NCI-H1436 (cell line): ENCODE measurements at regions not wholly inside any gene's neighbourhood (a gene's known extent, or its start where the extent isn't known, plus 50 kb on each side); places are given as distances from the start of the nearest gene placed in this dataset.
"Not testable (repeated sequence)": the region's sequence is repeated elsewhere in the genome, so short reads cannot be mapped to it uniquely, and the experiment has no call there.

Experiments used
- DNase-seq: peaks from one replicate; lab custom pipeline; 2025; lab: John Stamatoyannopoulos, UW

DNA sequence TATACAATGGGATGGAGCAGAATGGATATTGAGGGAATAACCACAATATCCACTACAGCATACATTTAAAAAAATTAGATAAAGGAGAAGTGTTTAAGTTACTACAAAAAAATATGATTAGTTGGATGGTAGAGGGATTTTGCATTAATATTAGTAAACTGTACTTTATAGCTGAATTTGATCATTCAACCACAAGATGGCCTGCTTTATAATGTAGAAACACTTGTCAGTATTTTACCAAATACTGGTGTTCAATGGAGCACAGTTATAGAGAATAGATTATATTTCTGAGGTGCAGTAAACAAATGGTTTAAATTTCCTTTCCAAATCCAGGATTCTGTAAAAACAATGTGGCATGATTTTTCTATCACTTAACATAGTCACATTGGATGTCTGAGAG lies 818.8 kb upstream of the CHORDC1 start:
- DNase-seq = no peak

DNA sequence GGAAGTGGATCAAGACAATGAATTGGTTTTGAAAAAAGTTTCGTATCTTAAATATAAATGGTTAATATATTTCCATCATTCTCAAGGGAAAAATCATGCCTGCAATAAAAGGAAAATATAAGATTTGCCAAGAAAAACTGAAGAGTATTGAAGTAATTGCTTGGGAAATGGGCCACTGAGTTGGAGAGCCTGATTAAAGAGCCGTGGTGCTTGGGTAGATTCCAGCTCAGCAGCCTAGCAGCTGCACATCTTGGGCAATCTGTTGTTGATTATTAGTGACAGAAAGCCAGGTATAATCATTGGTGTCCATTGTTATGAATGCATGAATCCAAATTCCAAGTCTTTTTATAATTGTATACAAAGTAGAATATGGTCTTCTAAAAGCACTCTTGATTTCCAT lies 800.9 kb upstream of the CHORDC1 start:
- DNase-seq = no peak

GRCh38 chr11:91011503-91011902 lies 788.7 kb upstream of the CHORDC1 start:
- no peak for DNase-seq

GRCh38 chr11:91005458-91005857 lies 782.6 kb upstream of the CHORDC1 start:
- no peak for DNase-seq

DNA sequence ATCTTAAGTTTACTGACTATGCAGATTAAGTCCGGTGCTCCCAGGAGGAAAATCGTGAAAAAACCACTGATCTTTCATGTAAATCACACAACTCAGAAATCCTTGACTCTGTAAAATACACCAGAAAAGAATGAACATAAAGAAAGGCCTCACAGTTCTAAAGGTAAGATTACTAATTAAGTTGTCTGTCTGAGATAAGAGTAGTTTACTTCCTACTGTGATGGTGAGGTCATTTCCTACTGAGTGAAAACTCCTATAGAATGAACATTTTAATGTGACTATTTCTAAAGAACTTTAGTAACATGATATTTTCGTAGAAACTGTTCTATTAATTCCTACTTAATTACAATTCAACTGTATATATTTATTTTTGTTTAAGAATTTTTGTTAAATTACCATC lies 774.4 kb upstream of the CHORDC1 start:
- DNase-seq = no peak

DNA sequence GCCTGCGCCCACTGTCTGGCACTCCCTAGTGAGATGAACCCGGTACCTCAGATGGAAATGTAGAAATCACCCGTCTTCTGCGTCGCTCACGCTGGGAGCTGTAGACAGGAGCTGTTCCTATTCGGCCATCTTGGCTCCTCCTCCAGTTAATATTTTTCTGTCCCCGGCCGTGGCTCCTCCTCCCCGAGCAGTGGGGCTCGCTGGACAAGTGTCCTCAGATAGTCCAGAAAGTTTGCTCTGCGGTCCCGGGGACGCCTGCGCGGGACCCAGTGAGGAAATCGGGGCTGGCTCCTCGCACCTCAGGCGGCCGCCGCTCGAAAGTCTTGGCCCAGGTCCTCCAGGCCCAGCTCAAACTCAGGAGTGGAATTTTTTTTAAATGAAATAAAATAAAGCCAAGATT lies 749.3 kb upstream of the CHORDC1 start:
- not testable (repeated sequence) for DNase-seq

GRCh38 chr11:90947930-90948329 lies 725.1 kb upstream of the CHORDC1 start:
- DNase-seq = no peak

DNA sequence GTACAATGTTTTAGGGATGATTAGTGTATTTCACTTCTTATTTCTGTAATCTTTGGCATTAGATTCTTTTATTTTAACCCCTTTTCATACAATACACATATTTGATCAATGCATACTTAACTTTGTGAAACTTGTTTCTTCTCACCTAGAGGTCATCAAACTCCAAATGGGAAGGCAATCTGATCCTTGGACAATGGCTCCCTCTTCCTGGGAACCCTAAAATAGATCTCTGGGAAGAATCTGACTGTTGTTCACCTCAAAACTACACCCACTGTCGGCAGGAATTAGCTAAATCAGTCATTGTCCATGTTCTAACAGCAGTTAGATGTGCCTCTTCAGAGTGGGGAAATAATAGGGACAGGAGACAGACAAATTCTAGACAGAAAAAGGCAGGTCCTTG lies 707.4 kb upstream of the CHORDC1 start:
- no peak for DNase-seq

DNA sequence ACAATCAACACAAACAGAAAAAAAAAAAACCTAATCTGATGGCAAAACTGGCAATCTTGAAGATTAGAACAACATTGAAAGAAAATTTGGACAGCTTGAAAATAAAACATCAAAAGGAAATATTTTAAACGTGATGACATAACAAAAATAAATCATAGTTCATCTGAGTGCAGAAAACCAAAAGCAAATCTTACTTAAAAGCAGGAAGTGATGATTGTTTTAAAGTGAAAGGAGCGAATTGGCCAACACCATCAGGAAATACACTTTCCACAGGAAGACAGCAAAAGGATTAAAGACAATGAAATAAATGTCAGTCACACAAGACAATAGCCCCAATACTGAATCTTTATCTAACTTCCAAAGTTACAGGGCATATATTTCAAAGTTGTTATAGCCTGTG lies 696.5 kb upstream of the CHORDC1 start:
- no peak for DNase-seq

- no peak for DNase-seq
Measured at GRCh38 chr11:90916706-90917105, 693.9 kb upstream of the CHORDC1 start.

DNA sequence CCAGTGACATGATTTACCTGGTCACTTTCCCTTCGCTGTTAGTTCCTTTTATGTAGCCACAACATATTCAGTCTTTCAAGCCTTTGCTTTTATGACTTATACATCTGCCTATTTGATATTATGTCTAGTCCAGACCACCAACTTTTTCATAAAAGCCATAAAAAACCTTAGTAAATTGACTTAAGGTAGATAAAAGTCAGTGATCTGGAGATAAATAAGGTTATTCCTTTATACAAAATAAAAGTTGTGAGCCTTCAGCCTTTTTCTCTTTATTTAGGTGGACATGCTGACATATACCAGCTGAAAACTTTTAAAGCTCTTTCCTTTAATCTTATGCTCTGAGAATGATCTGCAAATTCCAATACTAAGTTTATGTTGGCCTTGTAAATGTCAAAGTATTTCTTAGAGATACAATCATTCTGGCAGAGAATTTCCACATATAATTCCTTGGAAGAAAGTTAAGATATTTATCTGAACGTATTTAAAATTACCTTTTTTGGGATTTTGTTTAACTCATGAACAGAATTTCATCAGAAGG lies 690.4 kb upstream of the CHORDC1 start:
- DNase-seq = no peak

DNA sequence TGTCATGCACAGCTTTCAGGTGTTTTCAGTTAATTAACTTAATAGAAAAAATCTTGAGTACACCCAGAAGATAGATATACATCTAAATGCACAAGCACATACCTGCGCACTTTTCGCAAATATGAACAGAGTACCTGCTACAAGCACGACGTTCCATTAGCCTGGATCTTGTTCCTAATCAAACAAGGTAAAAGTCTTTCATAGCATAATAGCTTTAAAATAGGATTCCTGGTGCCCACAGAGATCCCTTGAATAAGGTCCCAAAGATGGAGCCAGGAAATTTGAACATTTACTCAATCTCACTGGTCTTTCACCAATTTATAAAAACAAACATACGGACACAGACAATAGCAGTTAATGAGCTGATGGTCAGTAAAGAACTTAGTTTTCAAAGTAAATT lies 689.8 kb upstream of the CHORDC1 start:
- no peak for DNase-seq

GRCh38 chr11:90911192-90911591 lies 688.3 kb upstream of the CHORDC1 start:
- DNase-seq = no peak

DNA sequence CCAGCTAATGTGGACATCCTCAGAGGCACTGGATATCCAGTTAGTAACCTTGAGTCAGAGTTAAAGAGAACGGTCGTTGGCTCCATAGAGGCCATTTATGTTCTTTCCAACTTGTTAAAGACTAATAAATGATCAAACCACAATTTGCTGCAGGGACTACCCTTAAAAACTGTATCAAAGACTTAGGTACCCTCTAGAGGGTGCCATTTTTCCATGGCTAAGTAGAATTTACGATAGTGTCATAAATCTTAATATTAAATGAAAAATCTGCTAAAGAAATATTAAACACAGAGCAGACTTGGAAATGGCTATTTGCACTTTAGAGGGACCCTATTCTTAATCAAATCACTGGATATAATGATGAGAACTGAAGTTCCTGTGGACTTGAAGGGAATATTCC lies 685.2 kb upstream of the CHORDC1 start:
- no peak for DNase-seq

GRCh38 chr11:90895850-90896249 lies 673.0 kb upstream of the CHORDC1 start:
- no peak for DNase-seq

DNA sequence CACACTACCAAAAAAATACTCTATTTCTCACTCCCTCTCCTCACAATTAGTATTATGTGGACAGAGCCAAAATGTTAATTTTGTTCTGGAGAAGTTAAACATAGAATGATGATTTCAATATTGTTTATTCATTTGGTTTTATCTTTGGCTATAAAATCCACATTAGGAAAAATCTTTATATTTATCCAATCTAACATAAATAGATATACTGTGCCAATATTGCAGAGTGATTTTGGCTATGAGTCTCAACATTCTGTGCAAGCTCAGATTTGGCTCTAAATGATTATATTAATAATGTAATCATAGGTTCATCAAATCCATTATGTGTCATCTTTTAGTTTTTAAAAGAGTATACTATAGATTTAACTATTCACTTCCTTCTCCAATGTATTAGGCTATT lies 667.5 kb upstream of the CHORDC1 start:
- no peak for DNase-seq

- DNase-seq = no peak
Measured at GRCh38 chr11:90884181-90884580, 661.3 kb upstream of the CHORDC1 start.

DNA sequence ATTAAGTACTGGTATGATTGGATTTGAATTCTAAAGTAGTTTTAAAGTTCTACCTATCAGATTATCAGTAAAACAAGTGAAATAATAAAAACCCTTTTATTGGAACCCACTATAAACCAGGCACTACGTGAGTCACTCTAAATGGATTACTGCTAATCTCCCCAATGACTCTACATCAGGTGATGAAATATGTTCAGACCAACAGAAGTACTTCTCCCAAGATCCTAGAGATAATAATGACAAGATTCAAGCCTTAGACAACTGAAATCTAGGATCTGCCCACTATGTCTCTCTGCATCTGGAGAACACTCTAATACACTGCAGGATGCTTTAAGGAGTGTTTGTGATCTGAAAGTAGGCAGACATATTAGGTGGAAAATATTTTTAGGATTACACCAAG lies 652.1 kb upstream of the CHORDC1 start:
- no peak for DNase-seq

DNA sequence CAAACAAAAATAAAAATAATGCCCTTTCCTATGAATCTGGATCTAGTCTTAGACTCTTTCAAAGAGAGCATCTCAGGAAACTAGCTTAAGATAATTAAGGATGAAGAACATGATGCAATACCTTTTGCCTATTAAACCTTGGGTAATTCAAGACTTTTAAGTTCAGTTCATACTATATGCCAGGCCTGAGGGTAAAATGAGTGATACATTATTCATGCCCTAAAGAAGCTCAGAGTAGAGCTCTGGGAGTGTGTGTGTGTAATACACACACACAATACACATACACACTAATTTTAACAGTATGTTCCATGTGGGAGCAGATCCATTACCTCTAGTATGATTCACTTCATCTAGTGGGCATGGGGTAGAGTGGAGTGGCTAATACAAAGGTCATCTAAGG lies 651.4 kb upstream of the CHORDC1 start:
- no peak for DNase-seq

DNA sequence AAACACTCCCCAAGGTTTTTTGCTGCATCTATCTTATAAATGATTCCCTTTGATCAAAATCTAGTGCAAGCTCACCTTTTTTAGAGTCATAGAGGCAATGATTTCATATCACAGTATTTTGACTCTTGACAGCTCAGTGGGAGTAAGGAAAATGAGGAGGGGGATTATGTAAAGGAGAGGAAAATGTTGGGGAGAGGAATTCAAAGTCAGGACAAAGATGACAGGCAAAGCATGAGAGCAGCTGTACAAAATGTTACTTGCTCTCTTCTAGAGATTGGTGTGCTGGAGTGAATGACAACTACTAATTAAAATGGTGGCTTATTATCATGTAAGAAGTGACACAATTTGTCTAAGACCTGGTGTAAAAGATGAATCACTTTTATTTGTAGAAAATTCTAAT lies 644.6 kb upstream of the CHORDC1 start:
- DNase-seq = no peak

DNA sequence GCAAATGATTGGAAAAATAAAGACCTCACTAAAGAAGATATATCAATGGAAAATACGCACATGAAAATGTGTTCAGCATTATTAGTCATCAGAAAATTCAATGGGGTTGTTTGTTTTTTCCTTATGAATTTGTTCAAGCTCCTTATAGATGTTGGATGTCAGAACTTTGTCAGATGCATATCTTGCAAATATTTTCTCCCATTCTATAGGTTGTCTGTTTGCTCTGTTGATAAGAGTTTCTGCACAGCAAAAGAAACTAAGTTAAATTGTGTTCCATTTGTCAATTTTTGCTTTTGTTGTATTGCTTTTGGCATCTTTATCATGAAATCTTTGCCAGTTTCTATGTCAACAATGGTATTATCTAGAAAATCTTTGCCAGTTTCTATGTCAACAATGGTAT lies 633.9 kb upstream of the CHORDC1 start:
- no peak for DNase-seq

DNA sequence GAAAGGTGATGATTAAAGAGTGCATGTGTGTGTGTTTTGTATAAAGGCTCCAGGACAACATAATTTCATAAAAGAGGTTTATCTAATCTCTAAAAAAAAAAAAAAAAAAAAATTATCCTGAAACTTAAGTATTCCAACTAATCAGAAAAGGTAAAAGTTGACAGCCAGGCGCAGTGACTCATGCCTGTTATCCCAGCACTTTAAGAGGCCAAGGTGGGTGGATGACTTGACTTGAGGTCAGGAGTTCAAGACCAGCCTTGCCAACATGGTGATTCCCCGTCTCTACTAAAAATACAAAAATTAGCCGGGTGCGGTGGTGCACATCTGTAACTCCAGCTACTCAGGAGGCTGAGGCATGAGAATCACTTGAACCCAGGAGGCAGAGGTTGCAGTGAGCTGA lies 632.7 kb upstream of the CHORDC1 start:
- DNase-seq = no peak

GRCh38 chr11:90851196-90851595 lies 628.3 kb upstream of the CHORDC1 start:
- DNase-seq = no peak

GRCh38 chr11:90849312-90849711 lies 626.5 kb upstream of the CHORDC1 start:
- DNase-seq = no peak

DNA sequence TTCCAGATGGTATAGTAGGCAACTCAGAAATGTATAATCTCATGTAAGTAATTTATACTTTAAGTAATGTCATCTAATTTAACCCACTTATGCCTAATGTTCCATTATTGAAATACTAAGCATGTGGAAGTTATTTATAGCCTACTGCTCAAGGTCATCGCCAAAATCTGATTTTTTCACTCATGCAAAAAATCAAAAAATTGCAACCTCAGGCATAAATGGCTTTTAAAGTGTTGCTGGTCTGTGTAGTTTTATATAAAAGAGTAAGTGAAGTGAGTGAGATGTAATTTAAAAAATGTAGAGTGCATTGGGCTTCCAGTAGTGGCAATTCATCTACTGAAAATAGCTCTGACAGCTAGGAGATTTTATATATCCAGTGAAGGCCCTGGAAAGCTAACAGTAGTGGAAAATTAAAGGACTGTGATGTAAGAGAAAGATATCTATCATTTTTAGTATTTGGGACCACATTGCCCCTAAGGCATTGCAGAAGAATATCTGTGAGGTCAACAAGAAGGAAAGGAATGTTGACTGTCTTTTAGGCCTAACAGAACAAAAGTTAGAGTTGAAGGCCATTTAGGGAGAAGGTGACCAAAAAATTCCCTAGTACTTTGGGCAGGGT lies 624.5 kb upstream of the CHORDC1 start:
- no peak for DNase-seq
